NCI-H345 (cell line): ENCODE measurements at regions not wholly inside any gene's neighbourhood (a gene's known extent, or its start where the extent isn't known, plus 50 kb on each side); places are given as distances from the start of the nearest gene placed in this dataset.
"Not testable (repeated sequence)": the region's sequence is repeated elsewhere in the genome, so short reads cannot be mapped to it uniquely, and the experiment has no call there.

Experiments
- DNase-seq: peaks from one replicate; lab custom pipeline; 2025; lab: John Stamatoyannopoulos, UW

DNA sequence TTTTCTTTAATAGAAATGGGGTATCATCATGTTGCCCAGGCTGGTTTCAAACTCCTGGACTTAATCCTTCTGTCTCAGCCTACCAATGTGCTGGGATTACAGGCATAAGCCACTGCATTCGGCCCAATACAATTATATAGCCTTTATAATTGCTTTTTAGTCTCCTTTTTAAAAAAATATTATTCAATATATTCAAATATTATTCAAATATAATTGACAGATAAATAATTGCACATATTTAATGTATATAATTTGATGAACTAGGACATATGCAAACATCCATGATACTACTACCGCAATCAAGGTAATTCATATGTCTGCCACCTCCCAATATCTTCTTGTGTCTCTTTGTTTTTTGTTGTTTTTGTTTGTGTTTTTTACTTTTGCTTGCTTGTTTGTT is 894.2 kb upstream of the PTPRD start:
- DNase-seq: no peak

DNA sequence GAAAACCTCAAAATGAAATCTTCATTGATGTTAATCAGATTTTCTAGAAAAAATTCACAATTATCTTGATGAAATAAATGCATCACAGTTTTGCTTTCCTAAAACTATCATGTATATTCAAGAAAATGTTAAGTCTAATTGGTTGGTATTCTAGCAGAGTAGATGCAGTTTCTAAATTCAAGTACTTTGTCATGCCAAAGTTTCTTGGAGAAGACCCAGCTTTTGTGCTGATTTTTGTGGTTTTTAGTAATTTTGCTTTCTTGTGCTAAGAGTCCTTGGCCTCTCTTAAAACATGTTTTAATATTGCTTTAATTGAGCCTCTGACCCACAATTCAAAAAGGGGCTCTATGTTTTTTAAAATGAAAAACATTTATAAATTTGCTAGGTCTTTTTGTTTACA is 924.8 kb upstream of the PTPRD start:
- DNase-seq: no peak

DNA sequence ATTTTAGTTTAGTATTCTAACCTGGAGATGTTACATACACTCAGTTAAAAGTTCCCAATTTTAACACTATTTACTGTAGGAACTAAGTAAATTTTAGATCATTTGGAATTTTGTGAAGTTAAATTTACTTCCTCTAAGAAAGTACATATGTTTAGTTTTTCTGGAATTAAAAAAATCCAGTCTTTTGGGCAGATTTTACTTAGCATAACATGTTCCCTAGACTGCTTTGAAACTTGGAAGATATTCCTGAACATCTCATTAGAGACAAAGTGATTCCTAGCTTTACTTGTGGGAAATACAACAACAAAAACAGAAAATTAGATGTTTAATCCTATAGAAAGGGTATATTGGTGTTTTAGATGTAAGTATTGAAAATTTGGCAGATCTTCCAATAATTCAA is 930.0 kb upstream of the PTPRD start:
- no peak for DNase-seq

DNA sequence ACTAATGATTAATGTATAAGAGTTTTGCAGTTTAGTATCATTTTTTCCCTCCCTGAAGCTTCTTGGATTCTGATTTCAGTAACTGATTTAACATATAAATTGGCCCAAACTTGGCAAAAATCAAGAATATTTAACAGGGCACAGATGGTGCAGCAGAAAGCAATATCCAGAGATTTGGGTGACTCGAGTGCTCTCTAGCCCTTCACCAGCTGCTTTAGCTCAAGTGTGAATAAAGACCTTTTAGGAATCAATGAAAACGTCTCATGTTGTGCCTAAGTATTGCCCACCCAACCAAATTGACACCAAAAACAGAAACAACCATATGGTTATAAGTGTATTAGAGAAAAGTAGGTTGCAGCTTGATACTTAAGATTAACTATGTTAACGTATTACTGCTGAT is 933.4 kb upstream of the PTPRD start:
- DNase-seq: no peak

DNA sequence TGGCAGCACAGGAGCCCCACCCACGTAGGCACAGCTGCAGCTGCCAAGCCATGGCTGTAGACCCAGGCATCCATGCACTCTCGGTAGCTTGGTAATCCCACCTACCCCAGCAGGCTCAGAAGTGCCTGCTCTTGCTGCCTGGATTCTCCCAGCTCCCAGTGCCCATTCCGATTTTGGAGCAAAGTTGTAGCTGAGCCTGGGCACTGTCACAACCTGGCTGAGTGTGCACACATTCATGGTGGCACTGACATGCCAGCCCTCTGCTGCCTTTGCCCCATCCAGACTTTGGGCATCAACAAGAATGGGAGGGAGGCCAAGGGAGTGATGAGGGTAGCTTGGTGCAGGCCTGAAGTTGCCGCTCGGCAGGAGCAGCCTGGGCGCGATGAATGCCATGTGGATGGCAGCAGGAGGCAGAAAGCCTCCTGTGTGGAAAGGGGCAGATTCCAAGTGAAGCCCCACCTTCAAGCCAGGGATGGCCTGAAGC is 936.6 kb upstream of the PTPRD start:
- no peak for DNase-seq

DNA sequence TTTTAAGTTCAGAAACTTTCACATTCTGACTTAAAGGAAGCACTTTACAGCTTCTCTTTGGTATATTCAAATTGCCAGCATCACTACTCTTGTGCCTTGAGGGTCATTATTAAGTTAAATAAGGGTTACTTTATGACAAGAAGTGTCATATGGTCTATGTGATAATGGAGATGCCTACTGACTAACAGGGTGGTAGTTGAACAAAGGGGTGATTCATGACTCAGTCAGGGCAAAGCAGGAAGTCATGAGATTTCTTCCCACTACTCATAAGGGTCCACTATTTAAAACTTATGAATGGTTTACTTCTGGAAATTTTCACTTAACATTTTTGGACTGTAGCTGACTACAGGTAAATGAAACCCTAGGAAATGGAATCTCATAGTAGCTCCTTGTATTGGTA is 938.3 kb upstream of the PTPRD start:
- DNase-seq: no peak

DNA sequence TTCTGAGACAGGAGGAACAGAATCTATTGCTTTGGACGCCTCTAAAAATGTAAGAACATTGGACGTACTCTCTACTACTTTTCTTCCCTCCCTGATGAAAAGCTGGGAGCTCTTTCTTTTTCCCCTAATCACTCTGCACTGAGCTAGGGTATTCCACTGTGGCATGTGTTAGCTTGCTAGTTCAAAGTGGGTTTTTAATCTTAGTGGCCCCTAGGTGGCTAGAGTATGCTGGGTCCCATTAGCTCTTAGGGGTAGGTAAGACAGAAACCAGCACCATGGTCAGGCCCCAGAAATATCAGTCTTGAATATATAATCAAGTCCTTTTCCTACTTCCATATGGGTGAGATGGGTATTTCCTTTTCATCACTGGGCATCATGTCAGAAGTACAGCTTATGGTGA is 945.2 kb upstream of the PTPRD start:
- DNase-seq: no peak

DNA sequence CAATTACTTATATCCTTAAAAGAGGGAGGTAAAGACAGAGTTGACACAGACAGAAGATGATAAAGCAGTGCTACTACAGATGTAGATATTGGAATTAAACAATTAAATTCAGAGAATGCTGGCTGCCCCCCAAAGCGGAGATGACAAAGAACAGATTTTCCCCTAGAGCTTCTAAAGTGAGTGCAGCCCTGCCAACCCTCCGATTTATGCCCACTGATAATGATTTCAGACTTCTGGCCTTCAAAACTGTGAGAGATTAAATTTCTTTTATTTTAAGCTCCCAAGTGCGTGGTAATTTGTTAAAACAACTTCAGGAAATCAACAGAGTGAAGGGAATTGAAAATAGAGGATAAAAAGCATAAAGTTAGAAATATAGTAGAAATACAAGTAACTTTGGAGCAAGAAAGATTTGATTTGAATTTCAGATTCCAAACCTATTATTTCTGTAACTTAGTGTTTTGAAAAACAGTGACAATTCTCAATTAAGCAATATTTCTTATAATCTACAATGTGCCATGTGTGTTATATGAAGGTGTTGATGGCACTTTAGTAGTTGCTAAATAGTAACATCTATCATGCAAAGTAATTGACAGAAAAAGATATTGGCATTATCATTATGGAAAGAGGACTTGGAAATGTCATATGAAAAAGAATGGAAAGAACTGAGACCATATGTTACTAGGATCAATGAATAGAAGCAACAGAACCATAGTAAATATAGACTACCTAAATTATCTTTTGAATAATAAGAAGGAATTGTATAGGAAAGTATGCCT is 946.4 kb upstream of the PTPRD start:
- no peak for DNase-seq

DNA sequence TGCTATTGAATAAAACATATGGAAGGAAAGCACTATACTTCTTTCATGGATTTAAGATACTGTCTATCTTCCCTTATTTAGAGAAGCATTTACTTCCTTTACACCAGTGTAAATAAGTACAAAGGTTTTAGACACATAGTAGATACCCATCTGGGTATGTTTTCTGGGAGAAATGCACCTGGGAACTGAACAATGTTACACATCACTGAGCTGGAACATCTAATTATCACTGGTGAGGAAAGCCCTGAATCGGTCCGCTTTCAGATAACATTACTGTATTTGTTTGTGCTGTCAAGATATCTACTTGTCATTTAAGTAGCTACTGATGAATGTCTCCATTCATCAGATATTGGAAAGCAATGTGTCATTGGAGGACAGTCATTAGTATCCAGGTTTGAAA is 964.7 kb upstream of the PTPRD start:
- DNase-seq: no peak

DNA sequence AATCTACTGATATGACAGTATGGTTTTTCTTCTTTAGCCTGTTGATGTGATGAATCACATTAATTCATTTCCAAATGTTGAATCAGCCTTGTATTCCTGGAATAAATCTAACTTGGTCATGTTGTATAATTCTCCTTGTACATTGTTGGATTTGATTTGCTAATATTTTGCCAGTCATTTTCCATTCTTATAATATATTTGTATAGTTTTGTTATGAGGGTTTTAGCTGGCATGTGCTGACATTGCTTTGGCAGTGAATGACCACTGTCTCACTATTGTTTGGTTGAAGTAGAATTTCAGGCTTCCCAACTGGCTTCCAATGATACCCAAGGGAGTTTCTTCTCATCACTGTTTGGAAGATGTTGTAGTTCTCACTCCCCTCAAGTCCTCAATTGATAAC is 983.0 kb upstream of the PTPRD start:
- DNase-seq: no peak

DNA sequence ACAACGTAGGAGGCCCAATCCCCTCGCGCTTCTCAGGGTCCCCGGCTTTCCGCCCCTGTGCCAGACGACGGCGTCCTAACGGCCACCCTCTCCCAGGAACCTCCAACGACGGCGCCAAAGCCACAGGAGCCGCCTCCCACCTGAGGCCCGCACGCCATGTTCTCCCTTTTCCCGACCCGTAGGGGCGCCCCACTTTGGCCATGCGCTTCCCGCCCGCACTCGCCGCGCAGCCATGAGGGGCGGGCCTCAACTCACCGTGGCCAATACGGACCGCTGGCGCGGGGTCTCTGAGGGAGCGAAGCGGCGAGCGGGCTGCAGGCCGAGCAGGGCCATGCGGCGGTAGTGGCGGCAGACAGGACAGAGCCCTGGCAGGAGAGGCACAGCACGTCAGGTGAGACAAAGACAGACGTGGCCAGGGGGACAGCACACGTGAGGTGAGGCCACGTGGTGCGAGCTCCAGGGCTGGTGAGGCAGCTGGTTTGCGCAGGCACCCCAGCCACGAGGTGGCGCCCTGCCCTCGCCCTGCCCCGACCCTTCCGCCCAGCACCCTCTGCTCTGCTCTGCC is 1005.5 kb upstream of the PTPRD start:
- DNase-seq: no peak

DNA sequence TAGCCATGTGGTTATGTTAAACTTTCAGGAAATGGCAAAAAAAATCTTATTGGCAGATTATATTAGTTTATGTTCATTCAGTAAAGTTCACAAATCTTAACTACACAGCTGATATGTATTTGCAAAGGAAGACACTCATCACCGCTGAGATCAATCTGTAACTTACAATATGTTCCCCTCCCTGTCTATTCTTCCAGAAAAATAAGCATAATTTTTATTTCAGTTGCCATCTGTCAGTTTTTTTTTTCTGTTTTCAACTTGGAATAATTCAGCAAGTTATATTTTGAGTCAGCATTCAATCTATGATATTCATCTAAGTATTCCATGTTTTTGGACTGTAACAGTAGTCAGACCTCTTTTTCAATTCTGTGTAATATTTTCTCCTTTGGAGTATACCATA is 1019.9 kb upstream of the PTPRD start:
- no peak for DNase-seq

DNA sequence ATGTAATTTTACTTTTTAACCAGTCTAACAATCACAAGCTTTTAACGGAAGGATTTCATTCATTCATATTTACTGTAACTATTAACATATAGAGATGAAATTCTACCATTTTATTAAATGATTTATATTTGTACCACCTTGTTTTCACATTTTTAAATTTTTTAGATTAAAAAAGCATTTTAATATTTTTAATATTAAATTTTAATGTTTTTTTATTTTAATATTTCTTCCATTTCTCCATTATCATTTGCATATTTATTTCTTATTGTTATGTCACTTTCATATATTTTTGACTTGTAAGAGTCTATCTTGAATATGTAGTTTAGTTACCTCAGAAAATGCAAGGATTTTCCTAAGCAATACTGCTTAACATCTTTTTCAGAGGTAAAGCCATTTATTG is 1034.0 kb upstream of the PTPRD start:
- DNase-seq: no peak

DNA sequence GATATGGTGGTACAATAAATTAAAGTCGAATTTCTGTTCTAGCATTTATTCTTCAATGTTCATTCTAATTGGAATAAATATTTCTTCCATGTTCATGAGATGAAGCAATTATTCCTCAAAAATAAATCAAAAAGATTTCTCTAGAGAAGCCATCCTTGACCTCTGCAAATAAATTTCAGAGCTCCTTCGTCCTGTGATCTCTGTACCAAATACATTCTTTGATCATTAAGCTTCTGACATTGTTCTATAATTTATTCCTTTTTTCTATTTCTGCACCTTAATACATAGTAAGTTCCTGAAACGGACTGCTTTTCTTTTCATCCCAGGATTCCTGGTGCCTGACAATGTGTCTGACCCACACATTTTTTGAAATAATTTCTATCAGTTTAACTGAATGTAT is 1039.3 kb upstream of the TYRP1 start:
- DNase-seq: no peak

DNA sequence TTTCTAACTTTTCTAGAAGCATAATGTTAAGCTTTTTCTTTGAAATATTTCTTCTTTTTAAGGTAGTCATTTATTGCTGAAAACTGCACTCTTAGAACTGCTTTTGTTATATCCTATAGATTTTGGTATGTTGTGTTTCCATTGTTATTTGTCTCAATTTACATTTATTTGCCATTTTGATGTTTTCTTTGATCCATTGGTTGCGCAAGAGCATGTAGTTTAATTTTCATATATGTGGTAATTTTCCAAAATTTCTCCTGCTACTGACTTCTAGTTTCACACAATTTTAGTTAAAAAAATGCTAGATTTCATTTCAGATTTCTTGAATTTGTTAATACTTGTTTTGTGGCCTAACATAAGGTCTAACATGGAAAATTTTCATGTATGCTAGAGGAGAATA is 1029.3 kb upstream of the TYRP1 start:
- no peak for DNase-seq

DNA sequence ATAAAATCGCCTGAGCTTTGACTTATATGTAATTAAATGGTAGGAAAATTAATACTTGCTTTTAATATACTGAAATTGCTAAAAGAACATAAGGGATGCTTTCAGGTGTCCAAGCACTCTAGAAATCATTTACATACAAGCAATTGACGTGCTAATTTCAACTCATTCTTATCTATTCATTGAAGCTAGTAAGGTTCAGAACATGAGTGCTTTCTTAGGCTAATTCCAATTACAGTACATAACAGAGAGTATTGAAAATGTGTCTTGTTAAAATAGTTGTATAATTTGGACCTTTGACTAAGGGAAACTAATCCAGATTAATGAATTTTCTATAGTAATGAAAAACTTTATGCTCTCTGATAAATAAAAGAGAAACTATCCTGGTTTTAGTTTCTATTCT is 1016.4 kb upstream of the TYRP1 start:
- DNase-seq: no peak

DNA sequence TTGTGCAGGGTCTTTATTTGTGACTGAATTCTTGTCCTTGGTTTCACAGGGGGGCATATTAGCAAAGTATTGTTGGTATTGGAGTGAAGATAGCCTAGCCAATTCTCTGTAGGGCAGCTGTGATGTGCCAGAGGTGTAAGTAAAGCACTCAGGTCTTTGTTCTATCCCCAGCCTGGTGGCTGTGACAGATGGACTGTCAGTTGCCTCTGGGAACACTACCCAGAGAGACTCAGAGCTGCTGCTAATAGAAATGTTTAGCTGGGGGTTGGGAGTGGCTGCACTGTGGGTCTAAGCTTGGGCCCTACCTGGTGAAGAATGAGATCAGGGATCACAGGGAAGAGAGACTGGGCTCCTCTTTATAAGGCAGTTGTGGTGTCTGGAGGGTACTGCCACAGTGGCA is 1006.5 kb upstream of the TYRP1 start:
- no peak for DNase-seq

DNA sequence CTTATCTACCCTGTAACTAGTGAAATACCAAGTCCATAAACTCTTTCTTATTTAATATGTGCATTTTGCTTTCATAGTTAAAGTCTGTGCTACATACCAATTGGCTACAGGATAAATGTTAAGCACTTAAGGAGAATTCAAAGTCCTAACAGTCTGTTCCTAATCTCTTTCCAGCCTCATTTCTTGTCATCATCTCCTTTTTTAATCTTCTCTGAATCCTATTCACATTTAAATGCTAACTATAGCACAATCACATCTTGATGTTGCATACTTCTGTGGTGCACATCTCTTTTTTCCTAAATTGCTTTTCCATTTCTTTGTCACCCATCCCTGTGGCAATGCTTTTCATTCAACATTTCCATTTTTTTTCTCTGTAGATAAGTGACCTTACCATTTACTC is 996.1 kb upstream of the TYRP1 start:
- DNase-seq: no peak

DNA sequence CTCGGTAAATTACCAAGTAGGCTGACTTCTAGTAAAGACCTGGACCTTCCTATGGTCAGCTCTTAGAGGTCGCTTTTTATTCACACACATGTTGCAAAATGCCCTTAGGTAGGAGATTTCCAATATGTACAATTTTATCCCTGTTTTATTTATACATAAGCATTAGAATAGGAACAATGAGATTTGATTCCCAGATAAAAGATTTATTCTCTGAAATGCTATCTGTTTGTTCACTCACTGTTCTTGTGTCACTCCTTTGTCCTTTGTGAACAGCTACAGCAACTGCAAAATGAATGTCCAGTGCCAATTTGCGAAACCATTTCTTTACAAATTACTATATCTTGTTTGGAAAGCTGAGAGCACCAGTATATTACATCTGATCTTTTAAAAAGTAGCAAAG is 991.5 kb upstream of the TYRP1 start:
- no peak for DNase-seq

DNA sequence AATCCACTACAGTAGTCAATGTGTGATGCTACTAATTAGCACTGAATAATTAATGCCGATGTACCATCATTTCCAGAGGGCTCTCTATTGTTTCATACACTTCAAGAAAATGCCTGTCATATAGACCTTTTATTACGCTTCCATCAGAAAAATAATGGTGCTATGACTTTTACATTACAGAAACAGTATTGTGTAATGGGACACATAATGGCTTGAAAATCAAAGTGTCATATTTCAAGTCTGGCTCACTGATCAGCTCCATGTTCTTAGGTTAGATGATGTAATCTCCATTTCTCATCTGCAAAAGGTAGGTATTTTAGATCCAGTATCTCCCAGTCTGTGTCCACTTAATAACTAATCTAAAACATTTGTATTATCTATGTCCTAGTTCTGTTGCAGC is 990.6 kb upstream of the TYRP1 start:
- DNase-seq: no peak

DNA sequence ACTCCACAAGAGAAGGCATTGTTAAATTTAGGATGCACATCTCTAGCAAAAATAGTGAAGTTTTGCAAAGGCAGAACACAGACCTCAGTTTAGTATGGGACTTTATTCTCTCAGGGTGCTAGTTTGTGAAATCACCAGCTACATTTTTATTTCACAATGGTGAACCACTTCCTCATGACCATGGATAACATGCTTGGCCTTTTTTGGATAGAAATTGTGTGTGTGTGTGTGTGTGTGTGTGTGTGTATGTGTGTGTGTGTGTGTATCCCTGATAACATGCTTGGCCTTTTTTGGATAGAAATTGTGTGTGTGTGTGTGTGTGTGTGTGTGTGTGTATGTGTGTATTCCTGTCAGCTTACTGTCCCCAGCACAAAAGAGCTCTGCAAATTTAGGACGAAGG is 989.0 kb upstream of the TYRP1 start:
- not testable (repeated sequence) for DNase-seq

DNA sequence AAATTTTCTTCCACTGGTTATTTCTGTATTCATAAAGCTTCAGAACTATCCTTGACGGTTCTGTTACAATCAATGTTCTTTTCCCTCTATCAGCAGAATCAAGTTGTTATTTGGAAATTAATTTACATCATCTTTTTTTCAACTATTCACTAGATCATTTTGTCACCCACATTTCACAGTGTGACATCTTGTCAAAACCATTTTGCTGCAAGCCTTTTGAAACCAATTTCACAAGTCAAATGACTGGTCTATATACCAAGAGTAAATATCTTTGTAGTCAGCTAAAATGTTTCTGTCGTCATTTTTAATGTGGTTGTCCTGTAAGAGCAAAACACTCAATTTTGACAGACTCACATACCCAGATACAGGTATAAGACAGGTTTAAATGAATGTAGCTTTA is 984.3 kb upstream of the TYRP1 start:
- DNase-seq: no peak

DNA sequence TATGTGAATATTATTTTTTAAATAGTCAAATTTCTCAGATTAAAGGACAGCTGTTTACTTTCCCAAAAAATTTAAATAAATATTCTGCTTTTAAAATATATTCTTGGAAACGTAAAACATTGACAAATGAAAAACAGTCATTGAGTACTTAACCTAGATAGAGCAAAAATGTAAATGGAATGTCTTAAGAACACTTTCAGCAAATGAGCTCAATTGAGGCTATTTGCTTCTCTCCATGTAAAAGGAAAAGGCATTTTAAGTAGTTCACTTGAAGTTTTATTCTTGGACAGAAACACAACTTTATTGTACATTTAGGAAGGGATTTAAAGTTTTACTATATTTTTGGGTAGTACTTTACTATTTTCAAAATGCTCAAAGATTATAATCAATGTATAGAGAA is 983.6 kb upstream of the TYRP1 start:
- DNase-seq: no peak

DNA sequence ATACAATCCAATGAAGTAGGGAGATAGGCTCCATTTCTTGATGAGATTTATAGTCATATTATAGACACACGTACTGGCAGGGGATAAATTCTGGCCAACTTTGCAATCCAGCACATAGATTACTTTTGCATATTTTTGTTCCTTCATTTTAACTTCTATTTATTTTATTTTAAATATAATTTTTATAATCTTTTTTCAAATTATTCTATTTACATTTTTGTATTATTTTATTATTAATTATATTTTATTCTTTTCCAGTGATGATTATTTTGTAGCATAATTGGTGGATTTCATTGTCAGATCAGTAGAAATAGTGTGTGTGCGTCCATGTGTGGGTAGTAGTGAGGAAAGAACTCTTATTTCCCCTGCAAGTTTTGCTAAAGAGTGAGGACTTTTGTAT is 980.1 kb upstream of the TYRP1 start:
- DNase-seq: no peak
